Neural progenitor cell (in vitro differentiated cells): ENCODE measurements at regions not wholly inside any gene's neighbourhood (a gene's known extent, or its start where the extent isn't known, plus 50 kb on each side); places are given as distances from the start of the nearest gene placed in this dataset.

ENCODE experiments used
- DNase-seq: peaks from one replicate; pipeline ENCODE4 v3.0.0-alpha.2; 2016; ENCODE audit warnings: low spot score
- H2AFZ ChIP-seq: fragments of 200-600 bp; sonication (generic); replicated peaks from 2 replicates; pipeline ENCODE4 v1.6.1; 2016; ENCODE audit warnings: antibody characterized with exemption
- H3F3A ChIP-seq: fragments of 200-600 bp; sonication (generic); 2 replicates; pipeline ENCODE4 v1.6.1; 2016; ENCODE audit warnings: antibody characterized with exemption, low read depth
- H3K27ac ChIP-seq: fragments of 200-600 bp; sonication (generic); 2 replicates; pipeline ENCODE4 v1.5.1; 2016; ENCODE audit warnings: mild to moderate bottlenecking
- H3K27me3 ChIP-seq: fragments of 200-600 bp; sonication (generic); 2 replicates; pipeline ENCODE4 v1.6.1; 2016; ENCODE audit warnings: mild to moderate bottlenecking, moderate library complexity
- H3K36me3 ChIP-seq: fragments of 200-600 bp; sonication (generic); 2 replicates; pipeline ENCODE4 v1.5.1; 2016
- H3K4me1 ChIP-seq: fragments of 200-600 bp; sonication (generic); 2 replicates; pipeline ENCODE4 v1.6.1; 2016; ENCODE audit warnings: mixed run types
- H3K4me2 ChIP-seq: fragments of 200-600 bp; sonication (generic); 2 replicates; pipeline ENCODE4 v1.6.1; 2016
- H3K4me3 ChIP-seq: fragments of 200-600 bp; sonication (generic); 2 replicates; pipeline ENCODE4 v1.5.1; 2016
- H3K79me2 ChIP-seq: fragments of 200-600 bp; sonication (generic); 2 replicates; pipeline ENCODE4 v1.6.1; 2016; ENCODE audit warnings: low read depth
- H3K9ac ChIP-seq: fragments of 200-600 bp; sonication (generic); 2 replicates; pipeline ENCODE4 v1.6.1; 2016
- H3K9me3 ChIP-seq: fragments of 200-600 bp; sonication (generic); 2 replicates; pipeline ENCODE4 v1.5.1; 2016; ENCODE audit warnings: low read depth
- H4K20me1 ChIP-seq: fragments of 200-600 bp; sonication (generic); 2 replicates; pipeline ENCODE4 v1.6.1; 2016; ENCODE audit warnings: low read depth
- H3K27ac Mint-ChIP-seq: 3 replicates; pipeline ENCODE4 v1.8.0; 2021; ENCODE audit warnings: mixed read lengths
- H3K27me3 Mint-ChIP-seq: 2 replicates; pipeline ENCODE4 v1.8.0; 2022; ENCODE audit warnings: low read depth, mild to moderate bottlenecking, inconsistent platforms, moderate library complexity, mixed read lengths; ENCODE audit not compliant: insufficient read depth
- H3K36me3 Mint-ChIP-seq: 3 replicates; pipeline ENCODE4 v1.8.0; 2021; ENCODE audit warnings: mixed read lengths
- H3K4me1 Mint-ChIP-seq: 3 replicates; pipeline ENCODE4 v1.8.0; 2021; ENCODE audit warnings: mixed read lengths
- H3K4me3 Mint-ChIP-seq: 3 replicates; pipeline ENCODE4 v1.8.0; 2021; ENCODE audit warnings: mild to moderate bottlenecking, moderate library complexity, mixed read lengths
- H3K9me3 Mint-ChIP-seq: 3 replicates; pipeline ENCODE4 v1.8.0; 2020; ENCODE audit warnings: mixed read lengths
- EZH2 ChIP-seq: fragments of 200-600 bp; sonication (generic); IDR thresholded peaks from 2 replicates; pipeline ENCODE4 v1.6.1; 2017; ENCODE audit warnings: antibody characterized with exemption, mild to moderate bottlenecking, moderate library complexity
- EZH2phosphoT487 ChIP-seq: fragments of 200-600 bp; sonication (generic); IDR thresholded peaks from 2 replicates; pipeline ENCODE4 v1.6.1; 2017; ENCODE audit warnings: antibody characterized with exemption
- TF ChIP-seq, protein P1 (sequence below): fragments of 200-600 bp; sonication (generic); IDR thresholded peaks from 2 replicates; pipeline ENCODE4 v1.5.1; 2017; ENCODE audit warnings: antibody characterized with exemption, mild to moderate bottlenecking

DNA sequence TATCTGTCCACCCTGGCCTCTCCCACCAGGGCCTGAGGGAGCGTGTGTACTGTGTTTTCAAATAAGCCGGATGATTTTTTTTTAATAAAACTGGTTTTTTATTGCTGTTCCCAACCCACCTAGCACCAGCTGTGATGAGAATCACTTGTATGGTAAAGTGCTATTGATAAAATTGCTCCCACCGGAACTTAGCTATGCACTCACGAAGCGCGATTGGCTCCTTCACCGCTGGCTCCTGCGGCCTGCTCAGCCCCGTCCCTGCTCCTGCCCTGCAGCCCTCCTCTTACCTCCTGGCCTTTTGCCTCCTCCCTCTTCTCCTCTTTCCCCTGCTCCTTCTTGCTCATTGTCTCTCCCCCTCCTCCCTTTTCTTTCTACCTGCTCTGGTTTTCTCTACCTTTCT is 183.7 kb downstream of the TLE3 start:
- Mint-ChIP-seq H3K4me3 (no peak overlapping the region), H3K4me1 (peaks cover 48% of the 10 kb centered on the region), H3K27ac (no peak overlapping the region), H3K9me3 (no peaks in the 10 kb centered on the region), H3K36me3 (no peaks in the 10 kb centered on the region), H3K27me3 (peaks cover 17% of the 10 kb centered on the region)
- Histone ChIP-seq H3K9me3 (no peaks in the 10 kb centered on the region), H3K4me1 (peaks cover 26% of the 10 kb centered on the region), H3F3A (peaks cover 35% of the 10 kb centered on the region), H3K9ac (no peak overlapping the region), H4K20me1 (peaks cover 11% of the 10 kb centered on the region), H3K27ac (no peak overlapping the region), H2AFZ (peak overlapping the region; percentile 38), H3K79me2 (no peaks in the 10 kb centered on the region), H3K36me3 (no peaks in the 10 kb centered on the region), H3K27me3 (peaks cover 56% of the 10 kb centered on the region), H3K4me2 (peak overlapping the region; percentile 31), H3K4me3 (no peak overlapping the region)
- no peak for DNase-seq
- TF ChIP-seq EZH2phosphoT487 (no peak), EZH2 (no peak)
- TF ChIP-seq, protein P1, sequence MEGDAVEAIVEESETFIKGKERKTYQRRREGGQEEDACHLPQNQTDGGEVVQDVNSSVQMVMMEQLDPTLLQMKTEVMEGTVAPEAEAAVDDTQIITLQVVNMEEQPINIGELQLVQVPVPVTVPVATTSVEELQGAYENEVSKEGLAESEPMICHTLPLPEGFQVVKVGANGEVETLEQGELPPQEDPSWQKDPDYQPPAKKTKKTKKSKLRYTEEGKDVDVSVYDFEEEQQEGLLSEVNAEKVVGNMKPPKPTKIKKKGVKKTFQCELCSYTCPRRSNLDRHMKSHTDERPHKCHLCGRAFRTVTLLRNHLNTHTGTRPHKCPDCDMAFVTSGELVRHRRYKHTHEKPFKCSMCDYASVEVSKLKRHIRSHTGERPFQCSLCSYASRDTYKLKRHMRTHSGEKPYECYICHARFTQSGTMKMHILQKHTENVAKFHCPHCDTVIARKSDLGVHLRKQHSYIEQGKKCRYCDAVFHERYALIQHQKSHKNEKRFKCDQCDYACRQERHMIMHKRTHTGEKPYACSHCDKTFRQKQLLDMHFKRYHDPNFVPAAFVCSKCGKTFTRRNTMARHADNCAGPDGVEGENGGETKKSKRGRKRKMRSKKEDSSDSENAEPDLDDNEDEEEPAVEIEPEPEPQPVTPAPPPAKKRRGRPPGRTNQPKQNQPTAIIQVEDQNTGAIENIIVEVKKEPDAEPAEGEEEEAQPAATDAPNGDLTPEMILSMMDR, result no peak

DNA sequence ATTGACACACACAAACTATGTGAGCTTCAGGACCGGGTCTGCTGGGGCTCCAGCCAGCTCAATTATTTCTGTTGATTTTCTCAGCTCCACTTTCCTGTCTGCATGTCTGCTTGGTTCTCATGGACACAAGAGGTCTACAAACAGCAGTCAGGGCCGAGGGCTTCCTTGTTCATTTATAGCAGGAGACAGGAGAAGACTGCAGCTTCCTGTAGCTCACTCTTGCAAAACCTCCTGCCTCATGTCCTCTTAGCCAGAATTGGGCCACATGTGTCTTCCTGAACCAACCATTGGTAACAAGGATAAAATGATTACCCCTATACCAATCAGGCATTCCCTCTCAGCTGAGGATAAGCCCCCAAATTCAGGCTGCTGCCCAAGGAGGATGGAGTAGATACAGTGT is 182.8 kb downstream of the TLE3 start:
- Mint-ChIP-seq H3K27me3 (peaks cover 20% of the 10 kb centered on the region), H3K36me3 (no peaks in the 10 kb centered on the region), H3K27ac (no peak overlapping the region), H3K4me3 (no peak overlapping the region), H3K9me3 (no peaks in the 10 kb centered on the region), H3K4me1 (peaks cover 51% of the 10 kb centered on the region)
- no peak overlapping the region for H2AFZ ChIP-seq
- no peaks in the 10 kb centered on the region for H3K79me2 ChIP-seq
- no peaks in the 10 kb centered on the region for H3K36me3 ChIP-seq
- H3K9me3 ChIP-seq, result no peaks in the 10 kb centered on the region
- no peak overlapping the region for H3K9ac ChIP-seq
- H3K4me2 ChIP-seq, result no peak overlapping the region
- TF ChIP-seq, protein P1, result no peak
- TF ChIP-seq EZH2phosphoT487 (no peak), EZH2 (no peak)
- no peak for DNase-seq
- peaks cover 9% of the 10 kb centered on the region for H4K20me1 ChIP-seq
- no peak overlapping the region for H3K4me3 ChIP-seq
- H3K27ac ChIP-seq, result no peak overlapping the region
- peaks cover 33% of the 10 kb centered on the region for H3F3A ChIP-seq
- peaks cover 28% of the 10 kb centered on the region for H3K4me1 ChIP-seq
- peaks cover 51% of the 10 kb centered on the region for H3K27me3 ChIP-seq

DNA sequence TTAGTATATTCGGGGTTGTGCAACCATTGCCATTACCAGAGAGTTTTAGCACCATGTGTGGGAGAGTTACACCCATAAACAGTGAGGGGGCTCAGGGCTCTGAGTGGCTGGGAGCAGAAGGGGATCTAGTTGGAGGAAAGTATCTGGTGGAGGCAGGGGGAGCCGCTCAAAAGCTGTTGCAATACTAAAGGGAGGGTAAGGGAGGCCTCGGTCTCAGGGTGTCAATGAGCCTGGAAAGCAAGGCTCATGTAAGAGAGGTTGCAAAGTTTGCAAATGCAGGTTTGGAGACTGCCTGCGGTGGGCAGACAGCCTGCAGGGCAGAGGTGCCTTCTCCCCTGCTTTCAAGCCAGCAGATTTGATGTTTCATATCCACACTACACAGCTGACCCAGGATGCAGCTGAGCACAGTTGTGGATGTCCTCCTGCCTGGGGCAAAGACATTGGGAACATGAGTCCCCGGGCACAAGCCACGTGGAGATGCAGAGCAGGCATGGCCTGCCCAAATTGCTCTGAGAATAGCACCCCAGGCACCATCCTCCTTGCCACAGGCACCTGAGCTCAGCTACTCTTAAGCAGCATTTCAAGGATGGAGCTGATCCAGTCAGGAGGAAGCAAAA is 181.4 kb downstream of the TLE3 start:
- H3K9me3 Mint-ChIP-seq, result no peaks in the 10 kb centered on the region
- Histone ChIP-seq H3K27ac (no peak overlapping the region), H3K4me1 (peaks cover 30% of the 10 kb centered on the region), H4K20me1 (no peaks in the 10 kb centered on the region), H3K4me3 (no peak overlapping the region), H2AFZ (no peak overlapping the region), H3F3A (peaks cover 33% of the 10 kb centered on the region), H3K9ac (no peak overlapping the region), H3K79me2 (no peaks in the 10 kb centered on the region), H3K9me3 (no peaks in the 10 kb centered on the region), H3K36me3 (no peaks in the 10 kb centered on the region), H3K27me3 (peaks cover 49% of the 10 kb centered on the region), H3K4me2 (no peak overlapping the region)
- TF ChIP-seq EZH2phosphoT487 (no peak), EZH2 (no peak)
- TF ChIP-seq, protein P1, result no peak
- no peak overlapping the region for H3K4me3 Mint-ChIP-seq
- no peaks in the 10 kb centered on the region for H3K36me3 Mint-ChIP-seq
- H3K27ac Mint-ChIP-seq, result peak overlapping the region; percentile 13
- peaks cover 53% of the 10 kb centered on the region for H3K4me1 Mint-ChIP-seq
- DNase-seq, result no peak
- H3K27me3 Mint-ChIP-seq, result peaks cover 29% of the 10 kb centered on the region
